T-helper 2 cell treated with Interferon-gamma antibody and Interleukin-4, amounts not matched to agents 5 μg/mL and 100 μg/mL, for 36 hours (primary cell): ENCODE measurements at regions not wholly inside any gene's neighbourhood (a gene's known extent, or its start where the extent isn't known, plus 50 kb on each side); places are given as distances from the start of the nearest gene placed in this dataset.
"Not testable (repeated sequence)": the region's sequence is repeated elsewhere in the genome, so short reads cannot be mapped to it uniquely, and the experiment has no call there.

ENCODE experiments used
- DNase-seq: peaks from one replicate; pipeline ENCODE4 v3.0.0; 2021; ENCODE audit warnings: low spot score
- H3K27ac Mint-ChIP-seq: one replicate; pipeline ENCODE4 v1.8.0; 2021; ENCODE audit warnings: mild to moderate bottlenecking, mixed read lengths
- H3K27me3 Mint-ChIP-seq: one replicate; pipeline ENCODE4 v1.8.0; 2021; ENCODE audit warnings: low read depth, mixed read lengths
- H3K36me3 Mint-ChIP-seq: one replicate; pipeline ENCODE4 v1.8.0; 2021; ENCODE audit warnings: low read depth, mixed read lengths
- H3K4me1 Mint-ChIP-seq: one replicate; pipeline ENCODE4 v1.8.0; 2021; ENCODE audit warnings: low read depth, mixed read lengths
- H3K4me3 Mint-ChIP-seq: one replicate; pipeline ENCODE4 v1.8.0; 2022; ENCODE audit warnings: mild to moderate bottlenecking, moderate library complexity, mixed read lengths
- H3K9me3 Mint-ChIP-seq: one replicate; pipeline ENCODE4 v1.8.0; 2021; ENCODE audit warnings: mixed read lengths

DNA sequence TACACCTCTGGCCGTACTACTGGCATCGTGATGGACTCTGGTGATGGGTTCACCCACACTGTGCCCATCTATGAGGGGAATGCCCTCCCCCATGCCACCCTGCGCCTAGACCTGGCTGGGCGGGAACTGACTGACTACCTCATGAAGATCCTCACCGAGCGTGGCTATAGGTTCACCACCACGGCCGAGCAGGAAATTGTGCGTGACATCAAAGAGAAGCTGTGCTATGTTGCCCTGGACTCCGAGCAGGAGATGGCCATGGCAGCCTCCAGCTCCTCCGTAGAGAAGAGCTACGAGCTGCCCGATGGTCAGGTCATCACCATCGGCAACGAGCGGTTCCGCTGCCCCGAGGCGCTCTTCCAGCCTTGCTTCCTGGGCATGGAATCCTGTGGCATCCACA lies 98.9 kb downstream of the CCDC74A start:
- not testable (repeated sequence) for H3K9me3 Mint-ChIP-seq, DNase-seq, H3K4me1 Mint-ChIP-seq, H3K4me3 Mint-ChIP-seq, H3K27me3 Mint-ChIP-seq, H3K27ac Mint-ChIP-seq, H3K36me3 Mint-ChIP-seq

DNA sequence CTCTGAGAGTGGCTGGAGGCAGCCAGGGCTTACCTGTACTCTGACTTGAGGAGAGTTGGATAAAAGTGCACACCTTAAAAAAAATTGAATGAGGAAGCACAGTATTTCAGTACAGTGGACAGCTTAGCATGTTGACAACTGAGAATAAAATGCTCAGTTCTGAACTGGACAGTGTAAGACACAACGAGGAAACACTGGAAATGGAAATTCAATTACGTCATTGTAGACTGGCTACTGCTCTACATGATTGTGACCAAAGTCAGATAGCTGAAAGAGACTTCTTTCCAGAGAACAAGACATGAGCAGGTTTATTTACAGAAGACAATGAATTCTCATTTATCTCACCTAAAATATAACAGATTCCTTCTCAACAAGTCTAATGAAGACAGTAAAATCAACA lies 100.1 kb downstream of the CCDC74A start:
- H3K9me3 Mint-ChIP-seq, H3K27ac Mint-ChIP-seq, DNase-seq, H3K4me3 Mint-ChIP-seq, H3K36me3 Mint-ChIP-seq, H3K27me3 Mint-ChIP-seq, H3K4me1 Mint-ChIP-seq: not testable (repeated sequence)

DNA sequence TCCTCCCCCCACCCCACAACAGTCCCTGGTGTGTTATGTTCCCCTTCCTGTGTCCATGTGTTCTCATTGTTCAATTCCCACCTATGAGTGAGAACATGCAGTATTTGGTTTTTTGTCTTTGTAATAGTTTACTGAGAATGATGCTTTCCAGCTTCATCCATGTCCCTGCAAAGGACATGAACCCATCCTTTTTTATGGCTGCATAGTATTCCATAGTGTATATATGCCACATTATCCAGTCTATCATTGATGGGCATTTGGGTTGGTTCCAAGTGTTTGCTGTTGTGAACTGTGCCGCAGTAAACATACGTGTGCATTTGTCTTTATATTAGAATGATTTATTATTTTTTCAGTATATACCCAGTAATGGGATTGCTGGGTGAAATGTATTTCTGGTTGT lies 104.0 kb downstream of the CCDC74A start:
- H3K27ac Mint-ChIP-seq, H3K27me3 Mint-ChIP-seq, H3K36me3 Mint-ChIP-seq, DNase-seq, H3K4me3 Mint-ChIP-seq, H3K9me3 Mint-ChIP-seq, H3K4me1 Mint-ChIP-seq: not testable (repeated sequence)

DNA sequence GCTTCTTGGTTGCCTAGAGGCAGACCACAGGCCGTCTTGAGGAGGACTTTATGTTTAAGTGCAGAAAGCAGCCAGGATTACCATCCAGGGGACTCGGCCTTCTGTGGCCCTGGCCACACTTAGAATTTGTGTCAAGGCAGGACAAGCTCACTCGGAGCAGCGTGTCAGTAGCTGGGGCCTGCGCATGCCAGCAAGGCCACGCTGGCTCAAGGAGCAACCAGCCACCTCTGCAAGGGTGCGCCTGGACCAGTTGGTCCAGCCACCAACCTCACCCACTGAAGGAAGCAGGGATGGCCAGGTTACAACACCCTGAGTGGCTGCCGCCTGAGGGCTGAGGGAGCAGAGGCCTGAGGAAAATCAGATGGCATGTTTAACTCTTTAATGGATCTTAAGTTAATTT lies 105.7 kb downstream of the CCDC74A start:
- H3K4me1 Mint-ChIP-seq, H3K27me3 Mint-ChIP-seq, H3K9me3 Mint-ChIP-seq, DNase-seq, H3K4me3 Mint-ChIP-seq, H3K36me3 Mint-ChIP-seq, H3K27ac Mint-ChIP-seq: not testable (repeated sequence)

DNA sequence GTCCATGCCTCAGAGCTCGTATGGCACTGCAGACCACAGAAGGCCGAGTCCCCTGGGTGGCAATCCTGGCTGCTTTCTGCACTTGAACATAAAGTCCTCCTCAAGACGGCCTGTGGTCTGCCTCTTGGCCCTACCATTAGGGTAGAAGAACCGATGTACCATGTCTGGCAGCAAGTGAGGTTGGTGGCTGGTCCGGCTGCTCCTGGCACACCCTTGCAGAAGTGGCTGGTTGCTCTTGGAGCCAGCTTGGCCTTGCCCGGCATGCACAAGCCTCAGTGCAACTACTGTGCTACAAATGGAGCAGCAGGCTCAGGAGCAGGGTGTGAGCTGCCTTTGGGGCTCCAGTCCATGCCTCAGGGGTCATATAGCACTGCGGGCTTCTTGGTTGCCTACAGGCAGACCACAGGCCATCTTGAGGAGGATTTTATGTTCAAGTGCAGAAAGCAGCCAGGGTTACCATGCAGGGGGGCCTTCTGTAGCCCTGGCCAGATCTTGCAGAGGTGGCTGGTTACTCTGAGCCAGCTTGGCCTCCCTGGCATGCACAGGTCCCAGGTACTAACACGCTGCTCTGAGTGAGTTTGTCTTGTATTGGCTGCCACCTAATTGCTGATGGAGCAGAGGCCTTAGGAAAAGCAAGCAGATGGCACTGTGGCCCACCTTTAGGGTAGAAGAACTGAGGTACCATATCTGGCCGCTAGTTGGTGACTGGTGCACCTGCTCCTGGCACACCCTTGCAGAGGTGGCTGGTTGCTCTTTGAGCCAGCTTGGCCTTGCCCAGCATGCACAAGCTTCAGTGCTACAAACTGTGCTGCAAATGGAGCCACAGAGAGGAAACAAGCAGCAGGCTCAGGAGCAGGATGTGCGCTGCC lies 106.4 kb downstream of the CCDC74A start:
- H3K36me3 Mint-ChIP-seq, H3K9me3 Mint-ChIP-seq, H3K4me1 Mint-ChIP-seq, DNase-seq, H3K4me3 Mint-ChIP-seq, H3K27me3 Mint-ChIP-seq, H3K27ac Mint-ChIP-seq: not testable (repeated sequence)

DNA sequence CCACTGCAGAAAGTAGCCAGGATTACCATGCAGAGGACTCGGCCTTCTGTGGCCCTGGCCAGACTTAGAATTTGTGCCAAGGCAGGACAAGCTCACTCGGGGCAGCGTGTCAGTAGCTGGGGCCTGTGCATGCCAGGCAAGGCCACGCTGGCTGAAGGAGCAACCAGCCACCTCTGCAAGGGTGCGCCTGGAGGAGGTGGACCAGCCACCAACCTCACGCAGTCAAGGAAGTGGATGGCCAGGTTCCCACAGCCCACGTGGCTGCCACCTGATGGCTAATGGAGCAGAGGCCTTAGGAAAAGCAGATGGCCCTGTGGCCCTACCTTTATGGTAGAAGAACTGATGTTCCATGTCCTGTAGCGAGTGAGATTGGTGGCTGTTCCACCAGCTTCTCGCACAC lies 107.9 kb downstream of the CCDC74A start:
- no peaks in the 10 kb centered on the region for H3K9me3 Mint-ChIP-seq
- no peaks in the 10 kb centered on the region for H3K4me1 Mint-ChIP-seq
- no peaks in the 10 kb centered on the region for H3K36me3 Mint-ChIP-seq
- no peak overlapping the region for H3K27ac Mint-ChIP-seq
- H3K4me3 Mint-ChIP-seq = no peak overlapping the region
- peaks cover 6% of the 10 kb centered on the region for H3K27me3 Mint-ChIP-seq
- DNase-seq = no peak

DNA sequence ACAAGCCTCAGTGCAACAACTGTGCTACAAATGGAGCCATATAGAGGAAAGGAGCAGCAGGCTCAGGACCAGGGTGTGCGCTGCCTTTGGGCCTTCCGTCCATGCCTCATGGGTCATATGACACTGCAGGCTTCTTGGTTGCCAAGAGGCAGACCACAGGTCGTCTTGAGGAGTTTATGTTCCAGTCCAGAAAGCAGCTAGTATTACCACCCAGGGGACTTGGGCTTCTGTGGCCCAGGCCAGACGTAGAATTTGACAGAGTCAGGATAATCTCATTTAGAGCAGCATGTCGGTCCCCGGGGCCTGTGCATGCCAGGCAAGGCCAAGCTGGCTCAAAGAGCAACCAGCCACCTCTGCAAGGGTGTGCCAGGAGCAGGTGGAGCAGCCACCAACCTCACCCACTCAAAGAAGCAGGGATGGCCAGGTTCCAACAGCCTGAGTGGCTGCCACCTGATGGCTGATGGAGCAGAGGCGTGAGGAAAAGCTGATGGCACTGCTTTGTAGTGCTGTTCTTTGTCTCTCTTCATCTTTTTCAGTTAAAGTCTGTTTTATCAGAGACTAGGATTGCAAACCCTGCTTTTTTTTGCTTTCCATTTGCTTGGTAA lies 109.1 kb downstream of the CCDC74A start:
- H3K4me3 Mint-ChIP-seq, H3K27ac Mint-ChIP-seq, DNase-seq, H3K36me3 Mint-ChIP-seq, H3K4me1 Mint-ChIP-seq, H3K9me3 Mint-ChIP-seq: not testable (repeated sequence)
- peaks cover 14% of the 10 kb centered on the region for H3K27me3 Mint-ChIP-seq

DNA sequence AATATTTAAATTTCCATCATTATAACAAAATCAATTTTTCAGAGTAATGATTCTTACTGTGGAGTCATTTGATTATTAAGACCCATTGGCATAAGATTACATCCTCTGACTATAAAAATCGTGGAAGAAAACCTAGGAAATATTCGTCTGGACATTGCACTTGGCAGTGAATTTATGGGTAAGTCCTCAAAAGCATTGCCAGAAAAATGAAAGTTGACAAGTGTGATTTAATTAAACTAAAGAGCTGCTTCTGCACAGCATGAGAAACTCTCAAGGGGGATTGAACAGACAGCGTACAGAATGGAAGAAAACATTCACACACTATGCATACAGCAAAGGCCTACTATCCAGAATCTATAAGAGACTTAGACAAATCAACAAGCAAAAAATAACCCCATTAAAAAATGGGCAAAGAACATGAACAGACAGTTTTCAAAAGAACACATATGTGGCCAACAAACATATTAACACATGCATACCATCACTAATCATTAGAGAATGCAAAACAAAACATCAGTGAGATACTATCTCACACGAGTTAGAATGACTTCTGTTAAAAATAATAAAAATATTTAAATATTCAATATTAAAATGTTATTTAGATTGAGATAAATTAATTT lies 111.4 kb downstream of the CCDC74A start:
- DNase-seq, H3K9me3 Mint-ChIP-seq, H3K27ac Mint-ChIP-seq, H3K4me3 Mint-ChIP-seq, H3K4me1 Mint-ChIP-seq, H3K36me3 Mint-ChIP-seq: not testable (repeated sequence)
- H3K27me3 Mint-ChIP-seq = peaks cover 18% of the 10 kb centered on the region

DNA sequence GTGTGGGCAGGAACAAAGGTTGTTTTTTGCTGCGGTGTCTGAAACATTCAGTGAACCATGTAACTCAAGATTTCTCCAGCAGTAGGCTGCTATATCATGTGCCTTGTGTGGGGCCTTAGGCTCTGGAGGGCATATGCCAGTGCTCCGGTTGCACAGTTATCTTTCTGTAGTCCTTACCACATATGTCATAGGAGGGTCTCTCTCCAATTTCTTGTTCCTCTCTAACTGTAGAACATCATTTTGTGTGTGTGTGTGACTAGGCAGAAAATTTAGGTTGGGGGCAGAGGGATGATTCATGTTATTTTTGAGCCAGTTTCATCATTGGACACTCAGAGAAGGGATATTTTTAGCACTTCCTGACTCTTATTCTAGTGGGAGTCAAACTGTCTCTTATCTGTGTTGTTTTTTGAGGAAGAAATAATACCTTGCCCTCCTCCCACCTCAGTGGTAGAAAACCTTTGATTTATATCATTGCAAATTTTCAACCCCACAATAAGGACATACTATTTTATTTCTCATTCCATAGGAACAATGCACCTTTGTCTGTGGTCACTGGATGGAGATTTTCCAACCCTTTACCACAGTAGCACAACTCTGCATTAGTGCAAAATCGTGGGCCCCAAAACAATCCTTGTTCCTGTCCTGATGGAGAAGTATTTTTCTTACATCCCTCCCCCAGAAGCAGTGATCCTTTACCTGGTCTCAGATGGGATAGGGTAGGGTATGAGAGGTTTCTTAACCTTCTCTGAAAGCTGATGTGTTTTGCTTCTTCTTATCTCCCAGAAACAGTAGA lies 113.9 kb downstream of the CCDC74A start:
- H3K27ac Mint-ChIP-seq = no peak overlapping the region
- no peaks in the 10 kb centered on the region for H3K36me3 Mint-ChIP-seq

DNA sequence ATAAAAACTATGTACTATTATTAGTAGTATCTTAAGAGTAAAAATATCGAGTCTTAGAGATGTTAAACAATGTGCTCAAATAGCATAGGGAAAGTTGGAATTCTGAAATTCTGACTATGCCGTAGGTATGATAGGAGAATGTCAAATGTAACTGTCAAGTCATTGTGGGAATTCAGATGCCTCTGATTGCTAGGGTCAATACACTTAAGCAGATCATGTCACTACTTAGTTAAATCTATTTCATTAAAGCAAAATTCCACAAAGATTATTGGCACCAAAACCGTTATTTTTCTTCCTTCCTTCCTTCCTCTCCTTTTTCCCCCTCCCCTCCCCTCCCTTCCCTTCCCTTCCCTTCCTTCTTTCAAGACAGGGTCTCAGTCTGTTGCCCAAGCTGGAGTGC lies 115.5 kb downstream of the CCDC74A start:
- not testable (repeated sequence) for DNase-seq, H3K9me3 Mint-ChIP-seq, H3K4me3 Mint-ChIP-seq, H3K4me1 Mint-ChIP-seq, H3K27ac Mint-ChIP-seq, H3K36me3 Mint-ChIP-seq
- peaks cover 35% of the 10 kb centered on the region for H3K27me3 Mint-ChIP-seq

More for the DNA sequence above, 113.9 kb downstream of the CCDC74A start:
- no peak for DNase-seq
- H3K4me1 Mint-ChIP-seq = no peaks in the 10 kb centered on the region
- no peak overlapping the region for H3K4me3 Mint-ChIP-seq
- no peaks in the 10 kb centered on the region for H3K9me3 Mint-ChIP-seq
- H3K27me3 Mint-ChIP-seq = peaks cover 31% of the 10 kb centered on the region

DNA sequence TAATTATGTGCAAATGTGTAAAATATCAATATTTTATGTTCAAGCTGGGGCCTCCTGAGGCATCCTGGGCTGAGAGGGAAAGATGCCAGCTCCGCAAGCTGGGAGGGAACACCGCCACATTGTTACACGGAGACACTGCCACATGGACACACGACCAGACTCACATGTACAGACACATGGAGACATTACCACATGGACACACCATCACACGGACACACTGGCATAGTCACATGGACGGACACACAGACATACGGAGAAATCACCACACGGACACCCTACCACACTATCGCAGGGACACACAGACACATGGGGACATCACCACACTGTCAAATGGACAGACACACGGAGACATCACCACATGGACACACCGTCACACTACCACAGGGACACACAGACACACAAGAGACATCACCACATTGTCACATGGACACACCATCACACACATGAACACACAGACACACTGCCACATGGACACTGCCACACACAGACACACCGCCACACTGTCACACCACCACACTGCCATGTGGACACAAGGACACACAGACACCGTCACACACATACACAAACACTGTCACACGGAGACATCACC lies 117.6 kb downstream of the CCDC74A start:
- Mint-ChIP-seq H3K27me3 (peaks cover 38% of the 10 kb centered on the region), H3K36me3 (no peaks in the 10 kb centered on the region), H3K9me3 (no peaks in the 10 kb centered on the region), H3K4me1 (no peaks in the 10 kb centered on the region), H3K4me3 (no peak overlapping the region), H3K27ac (no peak overlapping the region)
- DNase-seq = no peak

DNA sequence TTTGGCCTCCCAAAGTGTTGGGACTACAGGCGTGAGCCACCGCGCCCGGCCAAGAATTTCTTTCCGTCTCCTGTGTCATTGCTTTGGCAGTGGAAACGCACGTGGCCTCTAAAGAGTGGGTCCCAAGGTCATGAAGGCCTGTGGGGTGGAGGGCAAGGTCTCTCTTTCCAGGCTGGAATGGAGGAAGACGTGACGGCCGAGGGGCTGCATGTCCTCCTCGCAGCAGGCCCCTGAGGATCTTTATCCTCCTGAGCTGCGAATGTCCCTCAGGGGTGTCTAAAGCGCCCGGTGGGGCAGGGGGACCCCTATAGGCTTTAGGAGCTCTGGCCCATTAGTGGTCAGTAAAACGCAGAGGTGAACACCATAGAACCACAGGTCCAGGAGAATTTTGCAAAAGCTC lies 118.5 kb downstream of the CCDC74A start:
- peaks cover 38% of the 10 kb centered on the region for H3K27me3 Mint-ChIP-seq
- H3K9me3 Mint-ChIP-seq, H3K4me3 Mint-ChIP-seq, DNase-seq, H3K36me3 Mint-ChIP-seq, H3K27ac Mint-ChIP-seq, H3K4me1 Mint-ChIP-seq: not testable (repeated sequence)

DNA sequence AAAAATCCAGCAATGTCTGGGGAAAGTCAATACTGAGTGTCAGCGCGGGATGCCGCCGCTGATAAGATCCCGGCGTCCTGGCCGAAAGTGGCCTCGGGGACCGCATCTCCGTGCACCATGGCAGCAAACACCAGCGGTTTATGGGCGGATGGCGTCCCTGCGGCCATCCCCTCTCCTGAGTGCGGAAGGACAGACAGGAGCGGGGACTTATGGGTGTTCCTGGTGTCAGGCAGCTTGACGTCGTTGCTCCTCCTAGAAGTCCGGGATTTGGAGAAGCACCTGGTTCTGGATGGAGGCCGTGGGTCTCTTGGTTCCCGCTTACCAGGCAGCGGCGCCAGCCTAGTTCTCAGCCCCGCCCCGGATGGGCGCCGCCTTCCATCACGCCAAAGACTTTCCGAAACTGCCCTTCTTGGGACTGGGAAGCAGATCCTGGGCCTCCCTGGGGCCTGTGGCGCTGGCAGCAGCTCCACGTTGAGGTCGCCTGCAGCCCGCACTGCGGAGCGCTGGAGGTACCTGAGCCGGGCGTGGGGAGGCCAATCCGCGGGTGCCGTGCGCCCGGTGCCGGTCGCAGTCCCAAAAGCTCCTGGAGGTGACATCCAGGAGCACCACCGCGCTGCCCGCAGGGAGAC lies 119.1 kb downstream of the CCDC74A start:
- H3K4me3 Mint-ChIP-seq = no peak overlapping the region
- DNase-seq = no peak
- peaks cover 35% of the 10 kb centered on the region for H3K27me3 Mint-ChIP-seq
- no peak overlapping the region for H3K27ac Mint-ChIP-seq
- H3K36me3 Mint-ChIP-seq = no peaks in the 10 kb centered on the region
- no peaks in the 10 kb centered on the region for H3K9me3 Mint-ChIP-seq
- no peaks in the 10 kb centered on the region for H3K4me1 Mint-ChIP-seq
